Tongue (tissue), 1 donor: ENCODE measurements at regions not wholly inside any gene's neighbourhood (a gene's known extent, or its start where the extent isn't known, plus 50 kb on each side); places are given as distances from the start of the nearest gene placed in this dataset.

Experiments
- DNase-seq: peaks from one replicate; pipeline ENCODE4 v3.0.0-alpha.2; 2015

- no peak for DNase-seq
These were observed 860.8 kb upstream of the MAP3K7 start for GRCh38 chr6:91447530-91448254.

- no peak for DNase-seq
These were observed 860.2 kb upstream of the MAP3K7 start for GRCh38 chr6:91447081-91447480.

GRCh38 chr6:91443405-91443804 is 856.5 kb upstream of the MAP3K7 start:
- DNase-seq = no peak

GRCh38 chr6:91442342-91442741 is 855.5 kb upstream of the MAP3K7 start:
- no peak for DNase-seq

- no peak for DNase-seq
These were observed 851.7 kb upstream of the MAP3K7 start for GRCh38 chr6:91438570-91438969.

GRCh38 chr6:91437315-91437729 is 850.5 kb upstream of the MAP3K7 start:
- DNase-seq = no peak

GRCh38 chr6:91436448-91436847 is 849.6 kb upstream of the MAP3K7 start:
- no peak for DNase-seq

- DNase-seq = no peak
These were observed 848.8 kb upstream of the MAP3K7 start for GRCh38 chr6:91435630-91436029.

- DNase-seq = no peak
These were observed 847.7 kb upstream of the MAP3K7 start for GRCh38 chr6:91434576-91434975.

- DNase-seq = peak; percentile 7
These were observed 847.0 kb upstream of the MAP3K7 start for GRCh38 chr6:91433660-91434534.

- DNase-seq = no peak
These were observed 842.2 kb upstream of the MAP3K7 start for GRCh38 chr6:91428953-91429560.

- DNase-seq = no peak
These were observed 841.4 kb upstream of the MAP3K7 start for GRCh38 chr6:91428296-91428695.

- no peak for DNase-seq
These were observed 833.4 kb upstream of the MAP3K7 start for GRCh38 chr6:91420243-91420642.

GRCh38 chr6:91415031-91415605 is 828.2 kb upstream of the MAP3K7 start:
- no peak for DNase-seq

GRCh38 chr6:91412532-91412931 is 825.7 kb upstream of the MAP3K7 start:
- DNase-seq = no peak

- no peak for DNase-seq
These were observed 820.8 kb upstream of the MAP3K7 start for GRCh38 chr6:91407706-91408105.

- no peak for DNase-seq
These were observed 806.1 kb upstream of the MAP3K7 start for GRCh38 chr6:91392951-91393350.

GRCh38 chr6:91387290-91388059 is 800.6 kb upstream of the MAP3K7 start:
- DNase-seq = no peak

GRCh38 chr6:91386204-91386603 is 799.3 kb upstream of the MAP3K7 start:
- no peak for DNase-seq

GRCh38 chr6:91383207-91383606 is 796.3 kb upstream of the MAP3K7 start:
- DNase-seq = no peak

GRCh38 chr6:91376686-91377085 is 789.8 kb upstream of the MAP3K7 start:
- no peak for DNase-seq

GRCh38 chr6:91366781-91367180 is 779.9 kb upstream of the MAP3K7 start:
- no peak for DNase-seq
